ENCODE measurements at regions not wholly inside any gene's neighbourhood (a gene's known extent, or its start where the extent isn't known, plus 50 kb on each side); places are given as distances from the start of the nearest gene placed in this dataset.

- TF ChIP-seq CTCF (conservative IDR thresholded peaks at IDR 0.05; ENCODE audit: low read depth, low read length) (no peak), EZH2 (IDR thresholded peaks at IDR 0.05; ENCODE audit: low read length, unreplicated experiment) (no peak)
These were observed 108.4 kb upstream of the NKX1-1 start for GRCh38 chr4:1514612-1515011.

All from PC-3 (cell line).